ENCODE measurements at regions not wholly inside any gene's neighbourhood (a gene's known extent, or its start where the extent isn't known, plus 50 kb on each side); places are given as distances from the start of the nearest gene placed in this dataset.

DNA sequence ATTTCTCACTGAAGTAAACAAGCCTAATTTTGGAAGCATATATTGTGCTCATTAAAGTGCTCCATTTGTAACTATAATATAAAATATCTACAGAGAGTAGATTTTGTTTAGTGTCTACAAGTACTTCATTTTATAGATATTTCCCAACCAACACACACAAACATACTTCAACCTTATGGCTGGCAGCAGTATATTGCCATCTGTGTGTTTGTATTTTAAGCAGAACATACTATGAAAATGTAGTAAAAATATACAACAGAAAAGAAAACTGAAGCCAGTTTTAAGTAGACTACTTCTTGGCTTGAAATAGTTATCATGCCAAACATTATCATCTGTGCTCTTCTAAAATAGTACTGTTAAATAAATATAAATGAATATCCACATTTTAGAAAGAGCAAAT, 821.9 kb downstream of the DACH1 start:
- Histone ChIP-seq H3K18ac (ENCODE audit: insufficient read length, low read depth, low read length) (no peak overlapping the region), H4K20me1 (ENCODE audit: control insufficient read depth, insufficient read depth, insufficient read length) (no peaks in the 10 kb centered on the region), H2BK20ac (ENCODE audit: low read depth, low read length, poor library complexity, severe bottlenecking) (no peak overlapping the region), H3K9me3 (ENCODE audit: control insufficient read depth, low read depth, low read length) (no peaks in the 10 kb centered on the region), H3K4ac (ENCODE audit: low read depth, low read length) (no peak overlapping the region), H3T11ph (ENCODE audit: low read length) (no peak overlapping the region), H3K4me2 (ENCODE audit: insufficient read depth, insufficient read length, low read length) (no peak overlapping the region), H3K27ac (ENCODE audit: insufficient read length, low read depth, low read length) (no peak overlapping the region), H3K23me2 (ENCODE audit: insufficient read length, low read depth, low read length, poor library complexity, severe bottlenecking) (no peaks in the 10 kb centered on the region), H3K23ac (ENCODE audit: insufficient read length, low read depth, low read length) (no peak overlapping the region), H2AK5ac (ENCODE audit: insufficient read length, low read length) (no peak overlapping the region), H3K79me2 (ENCODE audit: insufficient read depth, low read length) (no peaks in the 10 kb centered on the region), H4K8ac (replicated peaks; ENCODE audit: insufficient read length, low read depth, low read length) (no peak overlapping the region), H4K91ac (ENCODE audit: insufficient read length, low read depth, low read length) (no peak overlapping the region), H3K14ac (ENCODE audit: insufficient read depth, low read length) (no peak overlapping the region), H3K56ac (ENCODE audit: insufficient read length, low read depth, low read length) (no peak overlapping the region), H3K9ac (ENCODE audit: extremely low read depth, insufficient read length, low read length) (no peak overlapping the region), H2BK5ac (ENCODE audit: insufficient read length, low read length) (no peak overlapping the region), H2AFZ (ENCODE audit: low read length) (no peak overlapping the region), H3K79me1 (ENCODE audit: insufficient read depth, low read depth, low read length, poor library complexity, severe bottlenecking) (no peaks in the 10 kb centered on the region), H3K4me1 (ENCODE audit: insufficient read depth, low read length) (peaks cover 2% of the 10 kb centered on the region; the same call in 1 of the 2 replicates), H2BK15ac (ENCODE audit: low read depth, low read length) (no peak overlapping the region), H2BK12ac (ENCODE audit: insufficient read length, low read depth, low read length) (no peak overlapping the region), H4K5ac (ENCODE audit: insufficient read length, low read depth, low read length) (no peak overlapping the region), H3K27me3 (ENCODE audit: insufficient read depth, low read length) (no peaks in the 10 kb centered on the region), H2BK120ac (ENCODE audit: low read depth, low read length, poor library complexity, severe bottlenecking) (no peak overlapping the region)
- Mint-ChIP-seq H3K4me1 (peaks cover 27 to 33% of the 10 kb centered on the region in 2 experiments), H3K27ac (no peak overlapping the region), H3K36me3 (ENCODE audit: insufficient read depth in 1 of 3, low read depth in 3 of 3) (no peaks in the 10 kb centered on the region), H3K27me3 (ENCODE audit: low read depth) (no peaks in the 10 kb centered on the region), H3K4me3 (no peak overlapping the region), H3K9me3 (no peaks in the 10 kb centered on the region)
- DNase-seq, result no peak
- no peak for TF ChIP-seq CTCF (conservative IDR thresholded peaks at IDR 0.05)
